CD4-positive, alpha-beta T cell (primary cell): ENCODE measurements at regions not wholly inside any gene's neighbourhood (a gene's known extent, or its start where the extent isn't known, plus 50 kb on each side); places are given as distances from the start of the nearest gene placed in this dataset.

Experiments
- ATAC-seq: fragments of 200-7000 bp; cut with Tn5 transposase; one replicate; pipeline ENCODE4 v1.10.0; 2022; ENCODE audit warnings: mild to moderate bottlenecking; ENCODE audit not compliant: poor library complexity
- CTCF ChIA-PET: fragments of 350-600 bp; sonication (Branson Sonifier 250); formaldehyde crosslinking; loops from one replicate; lab custom pipeline; 2021; ENCODE audit warnings: antibody characterized with exemption, inconsistent platforms; lab: Charles Lee
- POLR2A ChIA-PET: fragments of 350-600 bp; sonication (Branson Sonifier 250); formaldehyde crosslinking; loops from one replicate; lab custom pipeline; 2021; ENCODE audit warnings: antibody characterized with exemption, inconsistent platforms; lab: Charles Lee
- DNase-seq, 14 experiments: peaks; one replicate each; pipeline ENCODE4 v3.0.0-alpha.2; 2013 to 2020; ENCODE audit warnings: mixed read lengths in 2 of 14
- H3K27ac ChIP-seq, 2 donors: one replicate each; pipeline versions ENCODE4 v1.5.1 to v1.7.0; 2013; ENCODE audit warnings: low read length in 2 of 2, low read depth in 1 of 2, mild to moderate bottlenecking in 1 of 2
- H3K27me3 ChIP-seq, 2 experiments: 1 replicate in 1 of 2; 2 replicates in 1 of 2; pipeline versions ENCODE4 v1.6.1 to v1.7.0; 2013; ENCODE audit warnings: low read length in 2 of 2, control low read depth in 1 of 2, mild to moderate bottlenecking in 1 of 2, moderate library complexity in 1 of 2; ENCODE audit not compliant: insufficient read depth in 2 of 2, control insufficient read depth in 1 of 2
- H3K36me3 ChIP-seq: one replicate; pipeline ENCODE4 v1.6.1; 2013; ENCODE audit warnings: low read length, control low read depth; ENCODE audit not compliant: insufficient read depth
- H3K4me1 ChIP-seq: one replicate; pipeline ENCODE4 v1.6.1; 2013; ENCODE audit warnings: low read length, control low read depth; ENCODE audit not compliant: insufficient read depth
- H3K4me3 ChIP-seq: one replicate; pipeline ENCODE4 v1.5.1; 2013; ENCODE audit warnings: mild to moderate bottlenecking, low read length, moderate library complexity
- H3K9me3 ChIP-seq, 2 experiments: 1 replicate in 1 of 2; 2 replicates in 1 of 2; pipeline versions ENCODE4 v1.6.1 to v1.7.0; 2013; ENCODE audit warnings: low read length in 2 of 2, mild to moderate bottlenecking in 2 of 2, control low read depth in 1 of 2, moderate library complexity in 1 of 2; ENCODE audit not compliant: control insufficient read depth in 1 of 2, insufficient read depth in 1 of 2
- H3K27ac Mint-ChIP-seq: one replicate; pipeline ENCODE4 v1.8.0; 2020; ENCODE audit warnings: mixed read lengths
- H3K27me3 Mint-ChIP-seq: one replicate; pipeline ENCODE4 v1.8.0; 2021; ENCODE audit warnings: mixed read lengths
- H3K36me3 Mint-ChIP-seq: one replicate; pipeline ENCODE4 v1.8.0; 2021; ENCODE audit warnings: low read depth, mixed read lengths
- H3K4me1 Mint-ChIP-seq: one replicate; pipeline ENCODE4 v1.8.0; 2021; ENCODE audit warnings: low read depth, mixed read lengths
- H3K4me3 Mint-ChIP-seq: one replicate; pipeline ENCODE4 v1.8.0; 2020; ENCODE audit warnings: mild to moderate bottlenecking, mixed read lengths
- H3K9me3 Mint-ChIP-seq: one replicate; pipeline ENCODE4 v1.8.0; 2020; ENCODE audit warnings: mixed read lengths
- intact Hi-C, 2 experiments: fragments of 100-400 bp; cut with DNase I in 1 of 2; cut with micrococcal nuclease in 1 of 2; formaldehyde crosslinking; loops; one replicate each; pipeline versions ENCODE4 v1.15.1 to v1.9.0; 2023 to 2025; cut with DNase I, micrococcal nuclease
- TF ChIP-seq, protein P1 (sequence below): fragments of 200-600 bp; IDR thresholded peaks from one replicate; pipeline ENCODE4 v1.8.0; 2022; ENCODE audit warnings: antibody characterized with exemption, mild to moderate bottlenecking

DNA sequence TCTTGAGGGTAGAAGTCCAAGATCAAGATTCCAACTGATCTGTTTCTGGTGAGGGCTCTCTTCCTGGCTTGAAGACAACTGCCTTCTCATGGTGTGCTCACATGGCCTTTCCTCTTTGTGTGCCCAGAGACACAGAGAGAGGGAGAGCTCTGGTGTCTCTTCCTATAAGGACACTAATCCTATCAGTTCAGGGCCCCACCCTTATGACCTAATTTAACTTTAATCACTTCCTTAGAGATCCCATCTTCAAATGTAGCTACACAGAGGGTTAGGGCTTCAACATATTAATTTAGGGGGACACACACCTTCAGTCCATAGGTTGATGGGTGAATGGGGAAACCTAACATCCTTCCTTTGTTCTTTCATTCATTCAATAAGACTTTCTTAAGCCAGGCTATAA, 144.6 kb downstream of the MN1 start:
- CTCF ChIA-PET = no interaction called here
- Histone ChIP-seq H3K27ac (no peak overlapping the region), H3K36me3 (no peaks in the 10 kb centered on the region), H3K4me1 (no peaks in the 10 kb centered on the region), H3K27me3 (no peaks in the 10 kb centered on the region), H3K4me3 (no peak overlapping the region), H3K9me3 (peaks cover 5 to 27% of the 10 kb centered on the region in 2 experiments)
- DNase-seq (no peak), ATAC-seq (no peak)
- TF ChIP-seq, protein P1, sequence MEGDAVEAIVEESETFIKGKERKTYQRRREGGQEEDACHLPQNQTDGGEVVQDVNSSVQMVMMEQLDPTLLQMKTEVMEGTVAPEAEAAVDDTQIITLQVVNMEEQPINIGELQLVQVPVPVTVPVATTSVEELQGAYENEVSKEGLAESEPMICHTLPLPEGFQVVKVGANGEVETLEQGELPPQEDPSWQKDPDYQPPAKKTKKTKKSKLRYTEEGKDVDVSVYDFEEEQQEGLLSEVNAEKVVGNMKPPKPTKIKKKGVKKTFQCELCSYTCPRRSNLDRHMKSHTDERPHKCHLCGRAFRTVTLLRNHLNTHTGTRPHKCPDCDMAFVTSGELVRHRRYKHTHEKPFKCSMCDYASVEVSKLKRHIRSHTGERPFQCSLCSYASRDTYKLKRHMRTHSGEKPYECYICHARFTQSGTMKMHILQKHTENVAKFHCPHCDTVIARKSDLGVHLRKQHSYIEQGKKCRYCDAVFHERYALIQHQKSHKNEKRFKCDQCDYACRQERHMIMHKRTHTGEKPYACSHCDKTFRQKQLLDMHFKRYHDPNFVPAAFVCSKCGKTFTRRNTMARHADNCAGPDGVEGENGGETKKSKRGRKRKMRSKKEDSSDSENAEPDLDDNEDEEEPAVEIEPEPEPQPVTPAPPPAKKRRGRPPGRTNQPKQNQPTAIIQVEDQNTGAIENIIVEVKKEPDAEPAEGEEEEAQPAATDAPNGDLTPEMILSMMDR = no peak
- POLR2A ChIA-PET = no interaction called here
- no peak overlapping the region for H3K4me3 Mint-ChIP-seq
- intact Hi-C loops = no loop called here
- no peaks in the 10 kb centered on the region for H3K4me1 Mint-ChIP-seq
- no peak overlapping the region for H3K27ac Mint-ChIP-seq
- no peaks in the 10 kb centered on the region for H3K36me3 Mint-ChIP-seq
- peaks cover 8% of the 10 kb centered on the region for H3K9me3 Mint-ChIP-seq
- no peaks in the 10 kb centered on the region for H3K27me3 Mint-ChIP-seq

DNA sequence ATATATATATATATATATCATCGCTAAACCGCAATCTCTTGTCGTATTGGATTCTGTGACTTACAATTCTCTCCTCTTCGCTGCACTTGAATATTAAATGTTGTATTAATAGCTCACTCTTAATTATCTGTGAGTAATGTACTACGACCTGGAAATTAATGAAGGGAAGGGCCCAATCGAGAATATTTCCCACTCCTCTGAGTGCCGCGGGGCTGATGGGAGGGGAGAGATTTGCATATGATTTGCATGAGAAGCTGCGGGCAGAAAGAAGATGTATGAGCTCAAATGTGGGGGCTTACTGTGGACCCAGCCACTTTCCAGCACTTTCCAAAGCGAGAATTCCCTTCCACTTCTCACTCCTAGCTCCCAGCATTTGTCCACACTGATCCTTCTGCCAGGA, 141.2 kb downstream of the MN1 start:
- Mint-ChIP-seq H3K4me3 (no peak overlapping the region), H3K9me3 (peaks cover 6% of the 10 kb centered on the region), H3K27me3 (peaks cover 7% of the 10 kb centered on the region), H3K4me1 (no peaks in the 10 kb centered on the region), H3K36me3 (no peaks in the 10 kb centered on the region), H3K27ac (no peak overlapping the region)
- ChIA-PET CTCF (no interaction called here), POLR2A (no interaction called here)
- no peak for ATAC-seq
- no peak for DNase-seq
- H3K36me3 ChIP-seq = no peaks in the 10 kb centered on the region
- no peaks in the 10 kb centered on the region for H3K27me3 ChIP-seq
- no peak overlapping the region for H3K4me3 ChIP-seq
- intact Hi-C loops = no loop called here
- TF ChIP-seq, protein P1 = no peak
- no peak overlapping the region for H3K27ac ChIP-seq
- H3K4me1 ChIP-seq = no peaks in the 10 kb centered on the region
- H3K9me3 ChIP-seq = peaks cover 5 to 24% of the 10 kb centered on the region in 2 experiments

DNA sequence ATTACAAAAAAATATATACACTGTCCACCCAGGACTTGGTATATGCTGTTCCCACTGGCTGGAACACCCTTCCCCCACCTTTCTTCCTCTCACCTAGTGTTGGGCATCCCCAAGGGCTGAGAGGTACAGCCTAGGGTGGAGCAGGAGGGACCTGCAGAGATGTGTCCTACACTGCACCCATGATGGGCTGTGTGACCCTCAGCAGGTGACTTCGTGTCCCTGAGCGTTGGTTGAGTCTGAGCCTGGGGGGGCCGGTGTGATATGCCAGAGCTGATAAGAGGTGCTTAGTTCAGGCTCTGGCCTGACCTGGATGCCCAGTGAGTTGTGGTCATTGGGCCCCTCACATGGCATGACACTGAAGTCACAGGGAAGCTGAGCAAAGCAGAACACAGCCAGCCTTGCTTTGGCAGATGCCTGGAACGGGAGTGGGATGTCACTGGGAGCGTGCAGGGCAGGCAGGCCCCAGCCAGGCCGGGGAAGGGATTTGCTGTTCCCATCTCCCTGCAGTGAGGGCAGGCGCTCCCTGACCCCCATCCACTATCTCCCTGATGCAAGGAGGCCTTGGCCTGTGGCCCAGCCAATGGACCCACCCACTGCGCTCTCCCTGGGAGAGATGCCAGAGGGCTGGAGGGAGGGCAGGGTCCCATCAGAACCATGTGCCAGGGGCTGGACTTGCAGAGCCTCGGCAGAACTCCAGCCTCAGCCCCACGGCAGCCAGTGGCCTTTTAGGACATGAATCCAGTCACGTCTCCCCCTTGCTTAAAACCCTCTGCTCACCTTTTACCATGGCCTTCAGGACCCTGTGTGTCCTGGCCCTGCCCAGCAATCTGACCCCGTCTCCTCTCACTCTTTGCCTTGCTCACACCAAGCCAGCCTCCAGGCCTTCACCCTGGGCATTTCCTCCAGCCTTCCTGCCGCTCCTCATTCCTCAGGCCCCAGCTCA, 138.9 kb downstream of the MN1 start:
- TF ChIP-seq, protein P1 = no peak
- H3K9me3 Mint-ChIP-seq = peaks cover 6% of the 10 kb centered on the region
- no peak overlapping the region for H3K4me3 Mint-ChIP-seq
- H3K4me3 ChIP-seq = no peak overlapping the region
- intact Hi-C loops = no loop called here
- DNase-seq = no peak
- H3K4me1 Mint-ChIP-seq = no peaks in the 10 kb centered on the region
- H3K27ac Mint-ChIP-seq = no peak overlapping the region
- no peak for ATAC-seq
- H3K27me3 Mint-ChIP-seq = peaks cover 7% of the 10 kb centered on the region
- no peaks in the 10 kb centered on the region for H3K36me3 Mint-ChIP-seq
- H3K27me3 ChIP-seq = no peaks in the 10 kb centered on the region
- CTCF ChIA-PET = no interaction called here
- H3K36me3 ChIP-seq = no peaks in the 10 kb centered on the region
- POLR2A ChIA-PET = no interaction called here
- peaks cover 0 to 30% of the 10 kb centered on the region in 2 experiments for H3K9me3 ChIP-seq
- no peak overlapping the region for H3K27ac ChIP-seq
- no peaks in the 10 kb centered on the region for H3K4me1 ChIP-seq
